ENCODE measurements at regions not wholly inside any gene's neighbourhood (a gene's known extent, or its start where the extent isn't known, plus 50 kb on each side); places are given as distances from the start of the nearest gene placed in this dataset.
A peak's percentile ranks its signal among the peaks of the same experiment; 100 is the strongest.

DNA sequence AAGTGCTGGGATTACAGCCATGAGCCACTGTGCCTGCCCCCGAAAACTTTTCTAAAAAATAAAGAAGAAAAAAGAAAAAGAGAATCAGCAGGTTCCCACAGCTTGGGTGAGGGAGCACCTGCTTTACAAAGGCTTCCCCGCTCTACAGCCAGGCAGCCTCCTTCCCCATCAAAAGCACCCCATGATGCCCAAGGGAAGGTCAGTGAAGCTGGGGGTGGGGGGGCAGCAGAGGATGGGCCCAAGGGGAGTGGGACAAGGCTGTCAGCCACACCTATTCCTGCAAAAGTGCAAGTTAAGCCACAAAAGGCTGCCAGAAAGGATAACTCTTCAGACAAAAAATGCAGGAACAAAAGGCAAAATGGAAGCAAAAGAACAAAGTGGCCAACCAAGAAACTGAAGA lies 72.5 kb downstream of the FAM50B start:
- peak; percentile 24 for DNase-seq

GRCh38 chr6:3922619-3923018 lies 73.4 kb downstream of the FAM50B start:
- DNase-seq = peak; percentile 33

DNA sequence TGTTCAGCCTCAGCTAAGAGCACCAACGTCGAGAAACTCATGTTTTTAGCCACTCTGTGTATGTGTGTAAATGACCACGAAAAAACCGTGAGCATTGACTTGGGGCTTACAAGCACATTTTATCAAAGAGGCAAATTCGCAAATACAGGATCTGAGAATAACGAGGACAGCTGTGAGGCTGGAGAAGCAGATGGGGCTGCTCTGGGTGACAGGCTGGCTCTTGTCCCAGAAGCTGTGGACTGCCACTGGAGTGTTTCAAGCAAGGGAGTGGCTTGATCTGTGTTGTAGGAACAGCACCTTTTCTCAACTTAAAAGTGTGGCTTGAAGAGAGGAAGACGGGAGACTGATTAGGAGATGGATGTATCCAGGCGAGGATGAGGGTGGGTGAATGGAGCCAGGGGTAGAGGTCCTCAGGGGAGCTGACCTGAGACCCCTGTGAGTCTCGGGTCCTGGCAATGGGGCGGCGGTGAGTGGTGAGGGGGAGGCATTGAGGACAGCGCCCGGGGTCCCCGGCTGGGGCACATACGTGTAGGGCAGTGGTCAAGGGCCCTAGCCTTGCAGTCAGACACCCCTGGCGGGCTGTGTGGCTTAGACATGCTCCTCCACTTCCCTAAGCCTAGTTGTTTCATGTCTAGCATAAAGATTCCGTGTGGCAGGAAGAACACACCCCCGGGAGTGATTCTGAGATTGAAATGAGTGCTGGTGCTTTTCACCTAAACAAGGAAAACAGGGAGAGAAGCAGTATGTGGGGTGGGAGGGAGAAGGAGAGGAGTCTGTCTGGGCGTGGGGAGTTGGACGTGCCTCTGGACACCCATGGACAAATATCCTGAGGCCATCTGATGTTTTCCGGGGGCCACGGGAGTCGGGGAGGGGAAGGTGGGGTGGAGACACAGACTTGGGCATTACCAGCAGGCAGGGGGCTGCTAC lies 76.3 kb downstream of the FAM50B start:
- DNase-seq = peak; percentile 47

DNA sequence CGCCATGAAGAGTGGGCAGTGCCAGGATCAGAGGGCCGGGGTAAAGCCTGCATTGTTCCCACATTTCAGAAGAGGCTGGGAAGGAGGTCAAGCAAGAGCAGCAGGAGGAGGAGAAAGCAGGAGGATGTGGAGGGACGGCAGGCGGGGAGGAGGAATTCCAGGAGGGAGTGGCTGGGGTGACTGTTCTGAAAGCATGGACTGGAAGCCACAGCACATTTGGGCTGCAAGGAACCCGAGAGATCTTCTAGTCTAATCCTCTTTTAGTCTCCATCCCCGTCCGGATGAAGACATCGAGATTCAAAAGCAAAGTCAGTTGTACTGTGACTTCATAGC lies 76.9 kb downstream of the FAM50B start:
- no peak for DNase-seq

GRCh38 chr6:3928111-3928510 lies 78.9 kb downstream of the FAM50B start:
- DNase-seq = no peak

DNA sequence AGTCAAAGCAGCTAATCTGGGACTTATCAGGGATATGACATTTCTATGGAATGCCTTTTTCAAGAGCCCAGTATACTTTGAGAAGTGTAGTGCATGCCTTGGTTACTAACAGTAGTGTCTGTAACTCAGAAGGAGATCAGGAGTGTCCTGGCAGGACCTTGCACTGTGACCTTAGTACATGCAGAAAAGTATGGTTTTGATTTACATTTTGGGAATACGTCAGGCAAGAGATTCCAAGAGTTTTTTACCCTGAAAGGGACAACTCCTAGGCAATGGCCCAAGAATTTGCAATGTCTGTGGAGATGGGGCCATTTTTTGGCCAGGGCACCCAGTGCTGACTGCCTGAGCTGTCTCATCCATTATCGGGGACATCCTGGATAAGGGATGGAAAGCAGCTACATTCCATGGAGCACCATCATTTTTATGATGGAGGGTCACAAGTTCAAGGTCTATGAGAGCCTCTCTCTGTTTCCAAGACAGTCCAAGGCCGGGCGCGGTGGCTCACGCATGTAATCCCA lies 80.2 kb downstream of the FAM50B start:
- DNase-seq = no peak

- DNase-seq = no peak
Measured at GRCh38 chr6:3937438-3937837, 88.3 kb downstream of the FAM50B start.

- DNase-seq = no peak
Measured at GRCh38 chr6:3938715-3939367, 89.7 kb downstream of the FAM50B start.

- DNase-seq = no peak
Measured at GRCh38 chr6:3939368-3939958, 90.3 kb downstream of the FAM50B start.

DNA sequence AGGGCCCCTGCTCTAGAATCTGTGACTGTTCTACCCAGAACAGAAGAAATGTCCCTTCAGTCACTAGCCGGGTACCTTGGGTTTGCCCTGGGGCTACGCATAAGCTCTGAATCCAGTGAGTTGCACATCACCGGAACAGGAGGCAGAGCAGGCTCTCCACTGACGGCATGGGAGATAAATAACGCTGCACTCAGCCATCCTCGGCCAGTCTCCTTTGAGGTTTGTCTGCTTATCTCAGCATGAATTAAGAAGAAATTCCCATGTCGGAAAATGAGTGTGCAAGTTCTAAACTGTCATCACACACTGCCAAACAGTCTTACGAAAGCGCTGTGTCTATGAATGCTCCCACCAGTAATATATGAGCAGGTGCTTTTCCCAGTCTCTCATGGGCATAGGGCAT lies 90.8 kb downstream of the FAM50B start:
- no peak for DNase-seq

DNA sequence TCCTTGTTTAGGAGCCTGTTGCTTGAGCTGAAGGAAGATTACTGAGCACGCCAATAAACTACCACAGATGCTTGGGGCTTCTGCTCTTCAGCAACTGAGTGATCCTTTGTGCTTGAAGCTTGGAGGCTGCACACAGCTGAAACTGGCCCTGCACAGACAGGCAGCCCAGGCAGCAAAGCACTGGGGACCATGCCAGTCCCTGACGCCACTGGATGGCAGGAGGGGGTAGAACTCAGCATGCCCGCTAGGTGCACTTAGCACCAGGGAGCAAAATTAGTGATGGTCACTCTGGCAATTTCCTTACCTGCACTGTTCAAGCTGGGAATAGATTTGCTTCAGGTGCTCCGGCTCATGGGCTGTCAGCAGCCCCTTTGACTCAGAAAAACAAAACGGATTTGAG lies 91.5 kb downstream of the FAM50B start:
- DNase-seq = no peak

DNA sequence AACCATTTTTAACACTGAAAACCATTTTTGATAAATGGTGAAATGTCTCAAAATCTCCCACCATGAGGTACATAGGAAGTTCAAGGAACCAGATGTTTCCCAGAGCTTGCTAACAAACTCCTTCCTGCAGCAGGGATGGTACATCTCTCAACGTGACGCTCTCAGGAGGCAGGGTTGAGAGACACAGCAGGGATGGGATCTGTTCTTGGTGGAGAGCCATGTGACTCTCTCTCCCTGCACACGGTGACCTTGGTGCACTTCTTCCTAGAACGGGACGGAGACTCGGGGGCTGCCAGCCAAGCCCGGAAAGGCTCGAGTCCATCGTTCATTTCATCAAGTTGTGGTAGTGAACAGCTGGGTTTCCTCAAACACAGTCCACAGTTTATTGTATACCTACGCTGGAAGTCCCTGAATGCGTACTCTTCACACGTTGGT lies 94.2 kb downstream of the FAM50B start:
- DNase-seq = no peak

DNA sequence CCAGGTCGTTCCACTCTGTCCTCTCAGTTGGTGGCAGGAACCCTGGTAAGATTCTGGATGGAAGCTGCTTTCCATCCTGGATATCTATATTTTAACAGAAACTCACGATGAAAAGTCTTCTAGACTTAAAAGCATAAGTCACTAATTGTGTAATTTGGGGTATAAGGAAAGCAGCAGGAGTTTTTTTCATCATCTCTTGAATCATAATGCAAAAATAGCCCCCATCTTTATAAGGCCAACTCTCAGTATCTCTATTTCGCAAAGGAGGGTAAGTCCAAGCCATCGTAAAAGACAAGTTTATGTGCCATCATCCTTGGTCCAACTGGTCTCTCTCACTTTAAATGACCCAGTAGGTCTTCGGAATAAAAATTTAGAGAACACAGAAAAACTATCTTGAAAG lies 95.1 kb downstream of the FAM50B start:
- no peak for DNase-seq

DNA sequence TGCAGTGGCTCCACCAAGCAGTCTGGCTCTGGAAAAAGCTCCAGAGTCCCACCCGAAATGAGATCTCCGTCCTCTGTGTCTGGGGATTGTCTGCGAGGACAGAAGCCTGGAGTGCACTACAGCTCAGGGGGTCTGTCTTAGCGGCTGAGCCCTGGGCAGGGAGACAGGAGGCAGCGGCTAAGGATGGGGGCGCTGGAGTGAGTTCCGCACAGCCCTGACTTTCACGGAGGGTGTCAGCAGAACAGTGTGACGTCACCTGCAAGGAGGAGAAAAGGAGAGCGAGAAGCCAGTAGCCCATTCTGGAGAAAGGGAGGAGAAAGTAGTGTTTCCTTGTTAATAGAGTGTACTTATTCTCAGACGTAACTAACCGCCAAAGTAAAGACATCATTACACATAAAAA lies 97.6 kb downstream of the FAM50B start:
- no peak for DNase-seq

GRCh38 chr6:3948866-3949265 lies 99.7 kb downstream of the FAM50B start:
- DNase-seq = no peak

GRCh38 chr6:3949521-3949920 lies 100.3 kb downstream of the FAM50B start:
- no peak for DNase-seq

- no peak for DNase-seq
Measured at GRCh38 chr6:3956054-3956453, 106.9 kb downstream of the FAM50B start.

GRCh38 chr6:3957321-3957720 lies 108.1 kb downstream of the FAM50B start:
- DNase-seq = no peak

- no peak for DNase-seq
Measured at GRCh38 chr6:3958255-3958654, 109.1 kb downstream of the FAM50B start.

DNA sequence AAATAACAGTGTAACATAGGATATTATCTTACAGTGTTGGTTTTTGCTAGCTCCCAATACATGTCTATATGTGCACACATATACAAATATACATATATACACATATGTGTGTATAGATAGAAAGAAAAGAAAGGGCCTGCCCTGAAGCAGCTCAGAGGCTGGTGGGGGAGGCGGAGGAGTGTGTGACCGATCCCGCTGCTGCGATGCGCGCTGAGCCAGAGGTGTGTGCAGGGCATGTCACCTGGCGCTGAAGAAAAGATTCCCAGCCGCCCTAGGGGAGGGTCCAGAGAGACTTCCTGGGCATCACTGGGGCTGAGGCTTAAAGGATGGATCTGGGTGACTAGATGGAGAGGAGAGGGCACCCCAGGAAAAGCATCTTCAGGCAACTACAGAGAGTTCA lies 110.2 kb downstream of the FAM50B start:
- no peak for DNase-seq

DNA sequence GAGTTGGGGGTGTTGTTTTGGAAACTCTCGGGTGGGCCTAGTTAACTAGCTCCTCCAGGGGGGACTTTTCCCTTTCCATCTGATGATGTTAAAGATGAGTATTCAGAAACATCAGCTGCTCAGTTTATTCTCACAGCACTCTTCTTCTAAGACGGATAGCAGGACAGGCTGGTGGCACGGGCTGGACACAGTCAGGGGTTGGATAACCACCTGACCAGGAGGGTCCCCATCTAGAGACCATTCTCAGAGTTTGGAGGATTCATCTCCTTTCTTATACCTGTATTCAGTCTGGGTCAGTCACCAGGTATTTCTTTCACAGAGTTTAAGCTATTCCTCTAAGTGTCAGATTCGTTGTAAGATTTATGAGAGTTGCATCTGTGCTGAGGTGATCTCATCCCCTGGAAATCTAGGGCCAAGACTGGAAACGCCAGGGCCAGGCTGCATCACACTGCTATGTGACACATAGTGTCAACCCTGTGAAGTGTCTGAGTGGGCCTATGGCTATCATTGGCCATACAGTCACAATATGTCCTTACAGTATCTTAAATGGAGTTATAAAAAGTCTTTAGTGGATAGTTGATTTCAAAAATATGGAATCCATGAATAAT lies 111.7 kb downstream of the FAM50B start:
- no peak for DNase-seq

DNA sequence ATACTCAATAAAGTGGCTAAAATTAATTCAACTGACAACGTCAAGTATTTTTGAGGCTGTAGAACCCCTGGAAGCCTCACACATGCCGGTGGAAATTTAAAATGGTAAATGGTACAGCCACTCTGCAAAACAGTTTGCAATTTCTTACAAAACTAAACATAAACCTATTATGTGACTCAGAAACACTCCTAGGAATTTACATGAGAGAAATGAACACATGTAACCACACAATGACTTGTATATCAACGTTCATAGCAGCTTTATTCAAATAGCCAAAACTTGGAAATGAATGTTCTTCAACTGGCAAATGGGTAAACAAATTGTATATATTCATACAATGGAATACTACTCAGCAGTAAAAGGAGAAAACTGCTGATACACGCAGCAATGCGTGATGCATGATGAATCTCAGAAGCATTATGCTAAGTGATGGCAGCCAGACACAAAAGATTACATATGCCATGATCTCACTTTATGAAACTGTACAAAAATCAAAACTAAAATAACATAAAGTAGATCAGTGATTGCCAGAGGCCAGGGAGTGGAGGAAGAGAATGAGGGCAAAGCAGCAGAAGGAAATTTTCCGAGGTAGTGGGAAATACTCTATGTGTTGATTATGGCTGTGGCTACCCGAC lies 112.5 kb downstream of the FAM50B start:
- no peak for DNase-seq

All from activated CD8-positive, alpha-beta memory T cell treated with anti-CD3 and anti-CD28 coated beads for 24 hours (primary cell).